Nephron (organoid): ENCODE measurements at regions not wholly inside any gene's neighbourhood (a gene's known extent, or its start where the extent isn't known, plus 50 kb on each side); places are given as distances from the start of the nearest gene placed in this dataset.
A peak's percentile ranks its signal among the peaks of the same experiment; 100 is the strongest.

Experiments
- H3K27ac Mint-ChIP-seq, 3 experiments: 2 replicates each; pipeline ENCODE4 v1.8.0; 2020; ENCODE audit warnings: mixed read lengths in 3 of 3, mild to moderate bottlenecking in 2 of 3, moderate library complexity in 1 of 3
- H3K27me3 Mint-ChIP-seq: 2 replicates; pipeline ENCODE4 v1.8.0; 2021; ENCODE audit warnings: low read depth, mild to moderate bottlenecking, moderate library complexity, mixed read lengths
- H3K36me3 Mint-ChIP-seq: 2 replicates; pipeline ENCODE4 v1.8.0; 2020; ENCODE audit warnings: low read depth, mixed read lengths
- H3K4me1 Mint-ChIP-seq: 2 replicates; pipeline ENCODE4 v1.8.0; 2020; ENCODE audit warnings: mixed read lengths
- H3K4me3 Mint-ChIP-seq, 3 experiments: 2 replicates each; pipeline ENCODE4 v1.8.0; 2020; ENCODE audit warnings: mild to moderate bottlenecking in 3 of 3, mixed read lengths in 3 of 3, moderate library complexity in 2 of 3
- H3K9me3 Mint-ChIP-seq: 2 replicates; pipeline ENCODE4 v1.8.0; 2020; ENCODE audit warnings: mixed read lengths
- TF ChIP-seq, protein P1 (sequence below), 3 experiments: fragments of 200-600 bp; sonication (generic); IDR thresholded peaks; one replicate each; pipeline ENCODE4 v1.5.0; 2021; ENCODE audit warnings: antibody characterized with exemption in 3 of 3; ENCODE audit not compliant: unreplicated experiment in 3 of 3

DNA sequence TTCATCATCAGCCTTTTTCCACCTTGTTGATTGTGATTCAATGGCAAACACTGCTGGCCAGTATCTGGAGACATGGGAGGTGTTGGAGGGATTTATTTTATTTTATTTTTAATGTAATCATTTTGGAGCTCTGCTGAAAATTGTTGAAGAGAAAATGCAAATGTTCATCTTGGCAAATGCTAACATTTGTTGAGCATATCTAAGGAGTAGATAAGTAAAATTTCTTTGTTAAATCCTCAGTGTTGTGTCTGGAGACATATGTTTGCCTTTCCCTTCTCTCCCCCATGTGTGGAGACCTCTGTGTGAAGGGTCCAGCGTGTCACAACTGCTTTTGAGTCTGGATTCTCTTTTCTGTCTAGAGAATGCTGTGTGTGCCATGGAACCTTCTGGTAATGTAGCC is 300.3 kb downstream of the FZD1 start:
- Mint-ChIP-seq H3K9me3 (no peaks in the 10 kb centered on the region), H3K27me3 (peaks cover 3% of the 10 kb centered on the region), H3K36me3 (no peaks in the 10 kb centered on the region), H3K4me3 (no peak overlapping the region), H3K27ac (peak overlapping the region in 2 of 3 experiments; percentile 34 to 91), H3K4me1 (peaks cover 34% of the 10 kb centered on the region)
- TF ChIP-seq, protein P1, sequence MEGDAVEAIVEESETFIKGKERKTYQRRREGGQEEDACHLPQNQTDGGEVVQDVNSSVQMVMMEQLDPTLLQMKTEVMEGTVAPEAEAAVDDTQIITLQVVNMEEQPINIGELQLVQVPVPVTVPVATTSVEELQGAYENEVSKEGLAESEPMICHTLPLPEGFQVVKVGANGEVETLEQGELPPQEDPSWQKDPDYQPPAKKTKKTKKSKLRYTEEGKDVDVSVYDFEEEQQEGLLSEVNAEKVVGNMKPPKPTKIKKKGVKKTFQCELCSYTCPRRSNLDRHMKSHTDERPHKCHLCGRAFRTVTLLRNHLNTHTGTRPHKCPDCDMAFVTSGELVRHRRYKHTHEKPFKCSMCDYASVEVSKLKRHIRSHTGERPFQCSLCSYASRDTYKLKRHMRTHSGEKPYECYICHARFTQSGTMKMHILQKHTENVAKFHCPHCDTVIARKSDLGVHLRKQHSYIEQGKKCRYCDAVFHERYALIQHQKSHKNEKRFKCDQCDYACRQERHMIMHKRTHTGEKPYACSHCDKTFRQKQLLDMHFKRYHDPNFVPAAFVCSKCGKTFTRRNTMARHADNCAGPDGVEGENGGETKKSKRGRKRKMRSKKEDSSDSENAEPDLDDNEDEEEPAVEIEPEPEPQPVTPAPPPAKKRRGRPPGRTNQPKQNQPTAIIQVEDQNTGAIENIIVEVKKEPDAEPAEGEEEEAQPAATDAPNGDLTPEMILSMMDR (IDR thresholded peaks at IDR 0.05; ENCODE audit: unreplicated experiment in 3 of 3) = no peak

- Mint-ChIP-seq H3K27ac (peak overlapping the region; percentile 79 to 94 (median 91)), H3K27me3 (peaks cover 3% of the 10 kb centered on the region), H3K4me1 (peaks cover 42% of the 10 kb centered on the region), H3K4me3 (peak overlapping the region in 1 of 3 experiments; percentile 12), H3K9me3 (no peaks in the 10 kb centered on the region), H3K36me3 (no peaks in the 10 kb centered on the region)
- TF ChIP-seq, protein P1 (IDR thresholded peaks at IDR 0.05; ENCODE audit: unreplicated experiment in 3 of 3) = no peak
Observed at GRCh38 chr7:91565499-91566401, 301.5 kb downstream of the FZD1 start.

DNA sequence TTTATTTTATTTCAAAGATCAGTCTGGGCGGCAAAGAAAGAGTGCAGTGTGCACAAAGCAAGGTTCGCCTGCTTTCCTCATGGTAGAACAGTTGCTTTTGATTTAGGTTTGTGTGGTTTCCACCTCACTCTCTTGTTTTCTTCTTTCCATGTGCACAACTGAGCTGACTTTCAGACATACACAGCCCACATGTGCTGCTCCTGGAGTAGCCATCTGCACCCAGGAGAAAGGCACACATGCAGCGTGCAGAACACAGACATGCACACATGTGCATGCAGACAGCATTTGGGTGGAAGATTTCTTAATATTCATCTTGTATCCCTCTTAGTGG is 302.1 kb downstream of the FZD1 start:
- Mint-ChIP-seq H3K27ac (peak overlapping the region; percentile 79 to 94 (median 91)), H3K27me3 (peaks cover 3% of the 10 kb centered on the region), H3K9me3 (no peaks in the 10 kb centered on the region), H3K4me1 (peaks cover 43% of the 10 kb centered on the region), H3K4me3 (peak overlapping the region in 1 of 3 experiments; percentile 12), H3K36me3 (no peaks in the 10 kb centered on the region)
- TF ChIP-seq, protein P1 (IDR thresholded peaks at IDR 0.05; ENCODE audit: unreplicated experiment in 3 of 3) = no peak

DNA sequence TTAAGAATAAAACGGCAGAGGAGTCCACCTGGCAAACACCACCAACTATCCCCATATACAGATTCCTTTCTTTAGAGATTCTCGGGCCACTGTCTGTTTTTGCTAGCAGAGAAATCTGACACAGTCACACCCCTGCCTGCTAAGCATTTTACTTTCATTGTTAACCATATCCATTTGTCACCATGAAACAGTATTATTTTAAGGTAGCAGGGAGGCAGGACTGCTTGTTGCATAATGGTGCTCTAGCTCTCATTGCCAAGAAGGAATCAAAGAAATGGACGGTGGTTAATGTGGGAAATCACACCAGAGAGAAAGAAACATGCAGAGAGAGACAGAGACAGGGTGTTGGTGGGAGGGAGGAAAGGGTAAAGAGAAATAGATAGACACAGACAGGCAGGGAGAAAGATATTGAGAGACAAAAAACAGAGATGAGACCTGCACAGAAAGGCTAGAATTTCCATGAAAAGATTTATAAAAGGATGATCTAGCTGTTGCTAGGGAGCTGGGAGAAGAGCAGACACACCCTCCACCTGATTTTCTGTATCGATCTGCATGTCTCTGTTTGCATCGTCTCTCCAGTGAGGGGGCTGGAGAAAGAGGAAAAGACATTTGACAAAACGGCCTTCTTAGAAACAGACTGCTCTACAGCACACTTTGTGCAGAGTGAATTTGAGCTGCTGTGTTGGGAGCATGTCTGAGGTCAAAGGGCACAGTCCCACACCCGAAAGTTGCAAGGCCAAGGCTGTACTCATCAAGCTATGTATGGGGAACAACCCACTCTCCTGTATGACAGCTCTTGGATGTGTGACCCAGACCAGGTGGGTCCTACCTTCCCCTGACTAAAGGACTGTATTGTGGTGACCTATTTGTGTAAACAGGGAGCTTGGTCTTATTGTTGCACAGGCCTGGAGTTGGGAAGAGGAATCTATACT is 303.1 kb downstream of the FZD1 start:
- Mint-ChIP-seq H3K27ac (peak overlapping the region in 2 of 3 experiments; percentile 91 to 94), H3K4me1 (peaks cover 43% of the 10 kb centered on the region), H3K4me3 (peak overlapping the region in 1 of 3 experiments; percentile 1), H3K9me3 (no peaks in the 10 kb centered on the region), H3K36me3 (no peaks in the 10 kb centered on the region), H3K27me3 (peaks cover 3% of the 10 kb centered on the region)
- TF ChIP-seq, protein P1 (IDR thresholded peaks at IDR 0.05; ENCODE audit: unreplicated experiment in 3 of 3) = no peak

DNA sequence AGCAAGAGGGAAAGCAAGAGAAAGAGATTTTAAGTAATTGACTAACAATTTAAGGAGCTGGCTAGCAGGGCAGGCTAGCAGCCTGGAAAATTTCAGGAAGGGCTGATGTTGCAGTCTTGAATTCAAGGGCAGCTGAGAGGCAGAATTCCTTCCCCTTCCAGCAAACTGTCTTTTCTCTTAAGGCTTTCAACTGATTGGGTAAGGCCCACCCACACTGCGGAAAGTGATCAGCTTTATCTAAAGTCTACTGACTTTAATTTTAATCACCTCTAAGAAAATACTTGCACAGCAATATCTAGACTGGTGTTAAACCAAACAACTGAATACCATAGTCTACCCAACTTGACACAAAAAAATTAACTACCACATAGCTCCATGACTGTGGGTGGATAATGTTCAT is 303.9 kb downstream of the FZD1 start:
- TF ChIP-seq, protein P1 (IDR thresholded peaks at IDR 0.05; ENCODE audit: unreplicated experiment in 3 of 3) = no peak
- Mint-ChIP-seq H3K27ac (peak overlapping the region in 2 of 3 experiments; percentile 91 to 94), H3K4me1 (peaks cover 48% of the 10 kb centered on the region), H3K36me3 (no peaks in the 10 kb centered on the region), H3K4me3 (no peak overlapping the region), H3K27me3 (peaks cover 3% of the 10 kb centered on the region), H3K9me3 (no peaks in the 10 kb centered on the region)
